SK-N-SH (cell line): ENCODE measurements at regions not wholly inside any gene's neighbourhood (a gene's known extent, or its start where the extent isn't known, plus 50 kb on each side); places are given as distances from the start of the nearest gene placed in this dataset.

Experiments used
- CTCF ChIP-seq: fragments of 200-600 bp; sonication (generic); IDR thresholded peaks from 2 replicates; pipeline ENCODE4 v1.6.1; 2017; ENCODE audit warnings: antibody characterized with exemption, mild to moderate bottlenecking, moderate library complexity
- ELF1 ChIP-seq: IDR thresholded peaks from 2 replicates; pipeline ENCODE4 v1.4.0; 2012
- EP300 ChIP-seq, 2 experiments: IDR thresholded peaks; 2 replicates each; pipeline versions ENCODE4 v1.4.0 to v1.6.1; 2012; ENCODE audit warnings: borderline replicate concordance in 1 of 2, low read depth in 1 of 2, low read length in 1 of 2
- FOSL2 ChIP-seq: IDR thresholded peaks from 2 replicates; pipeline ENCODE4 v1.4.0; 2012; ENCODE audit warnings: low read depth, mild to moderate bottlenecking, moderate library complexity, borderline replicate concordance
- FOXJ3 ChIP-seq: sonication (generic); formaldehyde crosslinking; IDR thresholded peaks from 2 replicates; pipeline ENCODE4 v1.5.1; 2020; ENCODE audit warnings: mild to moderate bottlenecking, missing genetic modification reagents
- GABPA ChIP-seq: IDR thresholded peaks from 2 replicates; pipeline ENCODE4 v1.4.0; 2012; ENCODE audit warnings: low read depth, mild to moderate bottlenecking
- MEF2A ChIP-seq: IDR thresholded peaks from 2 replicates; pipeline ENCODE4 v1.4.0; 2012; ENCODE audit warnings: low read depth, borderline replicate concordance
- NFIC ChIP-seq: IDR thresholded peaks from 2 replicates; pipeline ENCODE4 v1.4.0; 2012; ENCODE audit warnings: borderline replicate concordance
- PBX3 ChIP-seq: IDR thresholded peaks from 2 replicates; pipeline ENCODE4; 2012
- POLR2AphosphoS5 ChIP-seq: IDR thresholded peaks from 2 replicates; pipeline ENCODE4 v1.6.1; 2012; ENCODE audit warnings: low read depth, low read length
- RAD21 ChIP-seq: IDR thresholded peaks from 2 replicates; pipeline ENCODE4 v1.6.1; 2012; ENCODE audit warnings: mild to moderate bottlenecking, low read length
- REST ChIP-seq: IDR thresholded peaks from 2 replicates; pipeline ENCODE4 v1.6.1; 2012; ENCODE audit warnings: mild to moderate bottlenecking, low read depth, low read length, moderate library complexity
- RFX5 ChIP-seq: IDR thresholded peaks from 2 replicates; pipeline ENCODE4 v1.6.1; 2012; ENCODE audit warnings: mild to moderate bottlenecking, improper control_type of control experiment, low read length
- YY1 ChIP-seq: IDR thresholded peaks from 2 replicates; pipeline ENCODE4 v1.4.0; 2012; ENCODE audit warnings: low read depth, mild to moderate bottlenecking

- TF ChIP-seq EP300 (IDR thresholded peaks at IDR 0.05; ENCODE audit: borderline replicate concordance in 1 of 2, low read depth in 1 of 2, low read length in 1 of 2): no peak
- TF ChIP-seq GABPA: no peak
- no peak for TF ChIP-seq RFX5
- TF ChIP-seq POLR2AphosphoS5: no peak
- no peak for TF ChIP-seq CTCF
- TF ChIP-seq RAD21: no peak
- TF ChIP-seq ELF1: no peak
- TF ChIP-seq FOSL2: no peak
- TF ChIP-seq REST: no peak
- no peak for TF ChIP-seq YY1
- TF ChIP-seq PBX3: no peak
- no peak for TF ChIP-seq MEF2A
- TF ChIP-seq NFIC: no peak
- TF ChIP-seq FOXJ3 (CRISPR knock-in tag): no peak
These were observed 268.7 kb downstream of the IRX2 start for GRCh38 chr5:2482778-2483177.
